ENCODE measurements at regions not wholly inside any gene's neighbourhood (a gene's known extent, or its start where the extent isn't known, plus 50 kb on each side); places are given as distances from the start of the nearest gene placed in this dataset.

- no peak for DNase-seq
- intact Hi-C loops (cut with DNase I) = no loop called here
Observed at GRCh38 chr2:145058457-145058856, 538.5 kb upstream of the ZEB2 start.

DNA sequence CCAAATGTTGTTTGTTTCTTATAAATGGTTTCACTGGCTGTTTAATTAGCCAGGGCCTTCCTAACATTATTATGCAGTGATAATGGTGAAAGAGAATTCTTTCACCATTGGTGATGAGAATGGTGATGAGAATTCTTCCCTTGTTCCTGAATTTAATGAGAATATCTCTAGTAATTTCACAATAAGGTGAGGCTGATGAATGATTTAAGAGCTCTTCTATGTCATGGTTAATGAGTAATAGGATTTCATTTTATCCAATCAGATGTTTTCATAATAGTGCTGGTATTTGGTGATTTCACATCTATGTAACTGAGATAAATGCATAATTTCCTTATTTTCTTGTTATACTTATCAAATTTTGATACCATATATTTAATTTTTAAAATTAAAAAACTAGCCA lies 535.7 kb upstream of the ZEB2 start:
- no peak for DNase-seq
- intact Hi-C loops (cut with DNase I) = no loop called here

DNA sequence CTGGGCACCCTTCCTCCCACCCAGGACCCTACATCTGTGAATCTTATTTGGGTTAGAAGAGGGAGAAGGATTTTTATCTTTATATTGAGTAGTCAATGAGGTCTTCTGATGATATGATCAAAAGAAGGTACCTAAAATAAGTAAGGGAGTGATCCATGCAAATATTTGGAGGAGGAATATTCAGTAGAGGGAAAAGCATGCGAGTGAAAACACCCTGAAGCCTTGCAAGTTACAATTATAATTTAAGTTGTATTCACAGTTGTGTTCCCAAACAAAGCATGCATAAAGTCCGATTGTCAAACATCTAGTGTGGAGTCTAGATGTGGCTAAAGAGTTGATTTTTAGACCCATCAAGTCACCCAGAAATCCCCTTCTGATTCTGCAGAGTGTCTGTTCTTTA lies 530.2 kb upstream of the ZEB2 start:
- intact Hi-C loops (cut with DNase I) = no loop called here
- no peak for DNase-seq

GRCh38 chr2:145049475-145049874 lies 529.6 kb upstream of the ZEB2 start:
- intact Hi-C loops (cut with DNase I) = no loop called here

DNA sequence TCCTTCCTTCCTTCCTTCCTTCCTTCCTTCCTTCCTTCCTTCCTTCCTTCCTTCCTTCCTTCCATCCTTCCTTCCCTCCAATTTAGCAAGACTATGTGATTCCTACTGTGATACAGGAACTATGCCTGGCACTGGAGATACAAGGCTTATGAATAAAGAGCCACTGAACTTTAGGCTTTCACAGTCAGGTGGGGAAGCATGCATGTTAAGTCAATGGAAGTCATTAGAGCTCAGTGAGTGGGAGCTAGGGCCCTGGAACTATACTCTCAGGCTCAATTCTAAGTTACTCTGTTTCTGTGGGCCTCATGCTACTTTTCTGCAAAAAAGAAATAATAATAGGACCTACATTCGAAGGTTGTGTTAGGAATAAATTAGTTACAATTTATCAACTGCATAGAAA lies 527.6 kb upstream of the ZEB2 start:
- DNase-seq = no peak
- intact Hi-C loops (cut with DNase I) = no loop called here

More at GRCh38 chr2:145049475-145049874, 529.6 kb upstream of the ZEB2 start:
- DNase-seq = no peak

- intact Hi-C loops (cut with DNase I) = no loop called here
- DNase-seq = no peak
Observed at GRCh38 chr2:145044491-145044890, 524.6 kb upstream of the ZEB2 start.

- intact Hi-C loops (cut with DNase I) = no loop called here
- peak; percentile 13 to 88 (median 69) for DNase-seq
Observed at GRCh38 chr2:145043399-145043834, 523.5 kb upstream of the ZEB2 start.

DNA sequence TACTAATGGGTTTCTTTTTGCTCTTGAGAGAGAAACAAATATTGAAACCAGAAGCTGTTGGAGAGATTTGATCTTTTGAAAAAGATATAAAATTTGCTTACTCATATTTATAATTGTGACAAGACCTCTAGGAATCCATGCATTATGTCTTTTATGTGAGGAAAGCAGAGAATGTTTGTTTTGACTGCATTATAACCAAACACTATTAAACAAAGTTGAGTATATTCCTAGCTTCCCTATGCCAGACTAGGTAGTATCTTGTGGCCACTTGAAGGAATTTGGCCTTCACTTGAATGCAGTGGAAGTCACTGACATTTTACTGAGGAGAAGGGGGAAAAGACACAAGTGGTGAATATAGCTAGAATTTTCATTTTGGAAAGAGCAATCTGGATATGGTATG lies 521.8 kb upstream of the ZEB2 start:
- intact Hi-C loops (cut with DNase I) = no loop called here
- DNase-seq = no peak

GRCh38 chr2:145040433-145040832 lies 520.5 kb upstream of the ZEB2 start:
- intact Hi-C loops (cut with DNase I) = no loop called here
- no peak for DNase-seq

DNA sequence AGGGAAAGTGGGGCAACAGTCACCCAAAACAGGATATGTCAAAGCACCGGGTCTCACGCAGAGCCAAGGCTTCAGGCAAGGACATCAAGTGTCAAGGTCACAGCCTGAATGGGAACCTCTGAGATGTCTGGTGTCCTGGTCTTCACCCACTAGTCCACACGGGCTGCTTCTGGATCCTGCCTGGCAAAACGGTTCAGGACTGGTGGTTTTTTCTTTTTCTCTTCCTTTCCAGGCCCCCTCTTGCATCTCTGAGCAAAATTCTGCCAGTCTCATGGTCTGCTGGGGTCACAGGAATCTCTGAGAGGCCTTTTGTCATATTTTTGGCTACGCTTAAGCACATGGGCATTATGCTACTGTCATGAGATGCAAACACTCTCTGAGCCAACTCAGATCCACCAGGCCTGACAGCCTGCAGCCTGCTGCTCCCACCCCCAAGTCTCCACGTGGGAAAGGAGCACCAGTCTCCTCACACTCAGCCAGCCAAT lies 518.2 kb upstream of the ZEB2 start:
- peak; percentile 32 to 92 (median 70) for DNase-seq
- intact Hi-C loops (cut with DNase I) = loop anchor here (5.0 to 10.0 kb wide), 2 partner anchors 333 to 516 kb away; partner anchors contain the start of gene ZEB2

DNA sequence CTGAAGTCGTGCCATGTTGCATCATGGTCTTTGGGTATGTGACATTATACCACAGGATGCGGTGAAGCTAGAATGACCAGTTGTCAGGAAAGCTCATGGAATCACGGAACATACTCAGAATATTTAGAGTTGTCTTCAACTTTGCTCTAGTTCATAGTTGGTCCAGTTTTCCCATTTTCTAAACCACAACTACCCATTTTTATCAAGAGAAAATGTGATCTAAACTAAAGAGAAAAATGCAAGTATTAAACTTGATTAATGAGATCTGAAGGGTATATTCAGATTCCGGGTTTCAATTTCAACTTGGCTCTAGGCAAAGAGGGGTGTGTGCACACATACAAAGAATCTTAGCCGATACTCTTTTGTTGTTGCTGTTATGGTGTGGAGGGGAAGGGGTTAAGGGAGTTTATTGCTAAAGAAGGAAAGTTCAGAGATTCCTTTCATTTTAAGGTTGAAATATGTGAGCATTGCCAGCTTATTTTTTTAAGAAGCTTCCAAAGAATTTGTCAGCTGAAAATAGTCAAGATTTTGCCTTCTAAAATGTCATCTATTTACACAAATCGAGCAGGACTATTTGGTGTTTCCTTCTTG lies 516.6 kb upstream of the ZEB2 start:
- intact Hi-C loops (cut with DNase I) = loop anchor here (5.0 to 10.0 kb wide), 2 partner anchors 332 to 514 kb away; partner anchors contain the start of gene ZEB2
- no peak for DNase-seq

DNA sequence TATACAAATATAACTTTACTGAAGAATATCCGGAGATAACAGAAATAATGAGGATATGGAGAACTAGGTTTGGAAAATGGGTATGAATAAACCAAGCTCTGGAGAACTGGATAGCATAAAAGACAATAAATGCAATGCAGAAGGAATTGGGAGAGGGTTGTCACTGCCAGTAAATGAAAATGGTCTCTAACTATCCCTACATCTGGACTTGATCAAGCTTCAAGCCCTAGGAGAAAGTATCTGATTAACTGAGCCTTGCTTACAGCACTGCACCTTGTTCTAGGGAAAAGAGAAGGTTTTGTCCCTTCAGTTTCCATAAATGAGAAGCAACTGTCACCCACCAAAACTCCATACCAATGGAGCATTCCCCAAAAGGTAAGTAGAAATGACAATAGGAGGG lies 514.6 kb upstream of the ZEB2 start:
- DNase-seq = no peak
- intact Hi-C loops (cut with DNase I) = loop anchor here (10.0 kb wide), 1 partner anchor 330 kb away; no protein-coding TSS in a partner anchor

DNA sequence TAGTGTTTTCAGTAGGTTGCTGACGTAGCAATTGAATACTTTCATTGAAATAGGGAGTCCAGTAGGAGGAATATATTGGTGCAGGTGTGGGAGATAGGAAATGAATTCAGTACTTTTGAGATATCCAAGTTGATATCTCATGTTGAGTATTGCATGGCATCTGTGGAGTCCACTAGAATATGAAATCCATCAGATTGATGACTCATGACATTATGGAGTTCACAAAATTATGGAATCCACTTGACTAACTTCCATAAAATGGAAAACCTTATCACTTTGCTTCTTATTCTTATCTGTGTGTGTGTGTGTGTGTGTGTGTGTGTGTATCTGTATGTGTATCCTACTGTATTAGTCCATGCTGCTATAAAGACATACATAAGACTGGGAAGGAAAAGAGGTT lies 513.5 kb upstream of the ZEB2 start:
- no peak for DNase-seq
- intact Hi-C loops (cut with DNase I) = loop anchor here (10.0 kb wide), 1 partner anchor 329 kb away; no protein-coding TSS in a partner anchor

DNA sequence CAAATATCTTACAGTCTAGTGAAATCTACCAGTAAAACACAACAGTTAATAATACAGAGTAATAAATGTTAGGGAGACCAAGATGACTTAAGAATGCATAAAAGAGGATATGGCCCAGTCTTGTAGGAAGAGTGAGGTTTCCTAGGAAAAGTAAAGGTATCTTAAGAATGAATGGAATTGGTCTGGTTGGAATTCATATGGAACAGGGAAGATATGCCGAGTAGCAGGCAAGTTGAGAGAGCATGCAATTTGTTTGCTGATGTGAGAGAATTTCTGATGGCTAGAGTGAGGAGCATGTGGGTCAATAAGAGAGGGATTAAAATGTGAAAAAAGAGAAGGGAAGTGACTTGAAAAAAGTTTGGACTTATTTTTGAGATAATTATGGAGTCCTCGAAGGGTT lies 512.9 kb upstream of the ZEB2 start:
- no peak for DNase-seq
- intact Hi-C loops (cut with DNase I) = loop anchor here (10.0 kb wide), 1 partner anchor 328 kb away; no protein-coding TSS in a partner anchor

DNA sequence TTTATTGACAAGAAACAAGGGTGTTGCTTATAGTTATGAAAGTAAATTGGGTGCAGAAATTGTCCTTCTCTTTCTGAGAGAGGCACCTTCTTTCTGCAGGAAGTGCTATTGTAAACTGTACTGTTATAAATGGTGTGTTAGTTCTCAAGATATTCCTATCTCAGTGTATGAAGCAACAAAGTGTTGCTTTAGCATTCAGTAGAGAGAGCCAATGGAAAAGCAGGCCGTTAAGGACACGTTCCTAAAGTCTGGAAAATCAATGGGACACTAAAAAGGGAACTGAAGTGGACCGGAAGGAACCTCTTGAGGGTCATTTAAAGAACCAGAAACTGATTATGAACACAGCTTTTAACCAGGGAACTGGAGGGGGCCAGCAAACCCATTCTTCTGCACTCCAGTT lies 510.0 kb upstream of the ZEB2 start:
- DNase-seq = no peak
- intact Hi-C loops (cut with DNase I) = loop anchor here (5.0 to 10.0 kb wide), 2 partner anchors 38 to 325 kb away; no protein-coding TSS in a partner anchor

- no peak for DNase-seq
- intact Hi-C loops (cut with DNase I) = loop anchor here (5.0 kb wide), 1 partner anchor 37 kb away; no protein-coding TSS in a partner anchor
Observed at GRCh38 chr2:145029081-145029480, 509.2 kb upstream of the ZEB2 start.

GRCh38 chr2:145028101-145028920 lies 508.4 kb upstream of the ZEB2 start:
- intact Hi-C loops (cut with DNase I) = loop anchor here (5.0 kb wide), 1 partner anchor 36 kb away; no protein-coding TSS in a partner anchor
- no peak for DNase-seq

DNA sequence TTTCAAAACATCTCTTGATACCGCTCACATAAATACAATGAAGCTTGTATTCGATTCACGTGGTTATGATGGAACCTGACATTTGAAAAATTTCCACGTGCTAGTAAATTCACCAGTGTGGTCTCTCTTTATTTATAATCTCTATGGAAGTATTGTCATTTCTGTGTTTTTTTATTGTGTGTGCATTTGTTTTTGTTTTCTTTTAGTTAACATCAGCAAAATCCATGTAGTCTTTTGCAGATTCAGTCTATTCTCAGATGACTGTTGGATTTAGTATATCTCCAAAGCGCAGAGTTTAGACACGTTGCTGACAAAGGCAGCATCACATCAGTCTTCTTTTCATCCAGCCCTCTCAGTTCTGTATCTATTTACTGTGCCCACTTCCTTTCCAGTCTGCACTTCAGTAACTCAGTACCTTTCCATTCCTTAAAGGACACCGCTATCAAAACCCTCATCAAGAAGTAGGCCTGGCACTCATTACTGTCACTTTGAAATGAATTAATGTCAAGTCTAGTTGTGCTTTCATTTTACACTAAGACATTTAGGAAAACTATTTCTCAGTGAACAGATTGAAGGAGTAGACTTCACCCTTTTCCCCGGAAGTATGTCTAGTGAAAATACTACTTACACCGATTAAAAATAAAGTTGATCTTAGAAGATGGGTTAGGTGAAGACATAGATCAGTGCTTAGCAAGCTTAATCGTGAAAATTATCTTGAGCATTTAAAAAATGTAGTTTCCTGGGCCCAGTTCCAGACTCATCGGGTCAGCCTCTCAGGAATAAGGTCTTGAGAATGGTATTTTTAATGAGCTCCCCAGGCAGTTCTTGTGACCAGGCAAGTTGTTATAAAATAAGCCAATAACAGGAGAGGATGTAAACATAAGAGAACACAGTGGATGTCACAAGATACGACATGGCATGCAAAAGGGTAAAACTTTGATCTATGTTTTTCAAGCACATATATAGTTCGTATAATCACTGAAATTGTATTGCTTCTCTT lies 506.8 kb upstream of the ZEB2 start:
- intact Hi-C loops (cut with DNase I) = loop anchor here (5.0 kb wide), 1 partner anchor 34 kb away; no protein-coding TSS in a partner anchor
- DNase-seq = no peak

DNA sequence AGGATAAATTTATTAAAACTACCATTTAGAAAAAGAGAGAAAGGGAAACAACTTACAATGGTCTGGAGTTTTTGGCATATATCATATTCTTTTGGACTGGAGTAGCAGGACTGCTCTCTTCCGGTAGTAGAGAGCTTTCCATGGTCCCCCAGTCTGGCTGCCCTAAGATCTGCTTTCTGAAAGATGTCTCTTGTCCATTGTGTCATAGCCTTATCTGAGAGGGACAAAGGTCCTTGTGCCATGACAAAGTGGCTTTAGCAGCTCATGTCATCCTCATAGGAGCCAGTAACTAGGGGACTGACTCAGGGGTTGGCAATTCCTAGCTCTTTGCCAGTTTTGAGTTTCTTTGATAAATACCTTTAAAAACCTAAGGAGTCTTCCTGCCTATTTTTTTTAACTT lies 505.5 kb upstream of the ZEB2 start:
- intact Hi-C loops (cut with DNase I) = loop anchor here (5.0 kb wide), 1 partner anchor 33 kb away; no protein-coding TSS in a partner anchor

More for the DNA sequence above, 505.5 kb upstream of the ZEB2 start:
- peak in 5 of 42 donors; percentile 7 to 31 (median 14) for DNase-seq

Data from head of caudate nucleus (tissue), 42 donors.